ENCODE measurements at regions not wholly inside any gene's neighbourhood (a gene's known extent, or its start where the extent isn't known, plus 50 kb on each side); places are given as distances from the start of the nearest gene placed in this dataset.

DNA sequence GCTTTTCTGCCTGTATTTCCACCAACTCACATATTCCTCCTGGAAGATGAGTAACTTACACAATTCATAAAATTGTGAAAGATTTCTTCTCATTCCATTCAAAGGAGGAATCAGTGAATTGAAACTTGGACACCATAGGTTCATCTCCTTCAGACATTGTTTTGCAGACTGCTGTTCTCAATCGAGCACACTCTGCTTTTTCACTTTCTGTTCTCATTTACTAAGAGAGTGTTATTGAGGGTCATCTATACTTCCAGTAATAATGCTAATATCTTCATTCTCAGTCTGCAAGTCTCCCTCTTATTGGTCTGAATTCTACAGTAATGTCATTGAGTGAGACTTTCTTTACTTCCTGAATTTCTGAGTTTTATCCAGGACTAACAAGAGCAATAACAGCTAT lies 67.5 kb upstream of the FUT9 start:
- TF ChIP-seq POLR2AphosphoS5 (IDR thresholded peaks at IDR 0.05) (no peak), POLR2A (IDR thresholded peaks at IDR 0.05) (no peak)
- TF ChIP-seq, protein P1, sequence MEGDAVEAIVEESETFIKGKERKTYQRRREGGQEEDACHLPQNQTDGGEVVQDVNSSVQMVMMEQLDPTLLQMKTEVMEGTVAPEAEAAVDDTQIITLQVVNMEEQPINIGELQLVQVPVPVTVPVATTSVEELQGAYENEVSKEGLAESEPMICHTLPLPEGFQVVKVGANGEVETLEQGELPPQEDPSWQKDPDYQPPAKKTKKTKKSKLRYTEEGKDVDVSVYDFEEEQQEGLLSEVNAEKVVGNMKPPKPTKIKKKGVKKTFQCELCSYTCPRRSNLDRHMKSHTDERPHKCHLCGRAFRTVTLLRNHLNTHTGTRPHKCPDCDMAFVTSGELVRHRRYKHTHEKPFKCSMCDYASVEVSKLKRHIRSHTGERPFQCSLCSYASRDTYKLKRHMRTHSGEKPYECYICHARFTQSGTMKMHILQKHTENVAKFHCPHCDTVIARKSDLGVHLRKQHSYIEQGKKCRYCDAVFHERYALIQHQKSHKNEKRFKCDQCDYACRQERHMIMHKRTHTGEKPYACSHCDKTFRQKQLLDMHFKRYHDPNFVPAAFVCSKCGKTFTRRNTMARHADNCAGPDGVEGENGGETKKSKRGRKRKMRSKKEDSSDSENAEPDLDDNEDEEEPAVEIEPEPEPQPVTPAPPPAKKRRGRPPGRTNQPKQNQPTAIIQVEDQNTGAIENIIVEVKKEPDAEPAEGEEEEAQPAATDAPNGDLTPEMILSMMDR (IDR thresholded peaks at IDR 0.05): no peak

Data from stomach (tissue), 4 donors.